HuH-7.5 (cell line): ENCODE measurements at regions not wholly inside any gene's neighbourhood (a gene's known extent, or its start where the extent isn't known, plus 50 kb on each side); places are given as distances from the start of the nearest gene placed in this dataset.
A peak's percentile ranks its signal among the peaks of the same experiment; 100 is the strongest.

ENCODE experiments used
- DNase-seq: peaks from one replicate; pipeline ENCODE4 v3.0.0; 2011; ENCODE audit warnings: low spot score

DNA sequence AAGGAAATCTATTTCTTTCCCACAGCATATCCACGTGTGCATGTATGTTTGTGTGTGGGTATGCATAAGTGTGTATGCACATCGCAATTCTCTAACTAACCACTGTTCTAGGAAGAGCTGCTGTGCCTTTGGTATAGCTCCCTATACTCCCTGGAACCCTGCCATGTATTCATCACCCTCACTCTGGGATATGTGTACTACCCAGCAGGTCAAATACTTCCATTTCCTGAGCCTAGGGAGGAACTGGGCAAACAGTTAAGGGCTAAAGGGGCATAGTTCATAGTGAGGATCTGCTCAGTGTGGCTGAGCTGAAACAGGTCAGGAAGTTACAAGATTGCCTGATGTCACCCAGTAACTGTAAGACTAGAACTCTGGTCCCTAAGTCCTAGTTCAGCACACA is 260.4 kb downstream of the RPLP1 start:
- no peak for DNase-seq

DNA sequence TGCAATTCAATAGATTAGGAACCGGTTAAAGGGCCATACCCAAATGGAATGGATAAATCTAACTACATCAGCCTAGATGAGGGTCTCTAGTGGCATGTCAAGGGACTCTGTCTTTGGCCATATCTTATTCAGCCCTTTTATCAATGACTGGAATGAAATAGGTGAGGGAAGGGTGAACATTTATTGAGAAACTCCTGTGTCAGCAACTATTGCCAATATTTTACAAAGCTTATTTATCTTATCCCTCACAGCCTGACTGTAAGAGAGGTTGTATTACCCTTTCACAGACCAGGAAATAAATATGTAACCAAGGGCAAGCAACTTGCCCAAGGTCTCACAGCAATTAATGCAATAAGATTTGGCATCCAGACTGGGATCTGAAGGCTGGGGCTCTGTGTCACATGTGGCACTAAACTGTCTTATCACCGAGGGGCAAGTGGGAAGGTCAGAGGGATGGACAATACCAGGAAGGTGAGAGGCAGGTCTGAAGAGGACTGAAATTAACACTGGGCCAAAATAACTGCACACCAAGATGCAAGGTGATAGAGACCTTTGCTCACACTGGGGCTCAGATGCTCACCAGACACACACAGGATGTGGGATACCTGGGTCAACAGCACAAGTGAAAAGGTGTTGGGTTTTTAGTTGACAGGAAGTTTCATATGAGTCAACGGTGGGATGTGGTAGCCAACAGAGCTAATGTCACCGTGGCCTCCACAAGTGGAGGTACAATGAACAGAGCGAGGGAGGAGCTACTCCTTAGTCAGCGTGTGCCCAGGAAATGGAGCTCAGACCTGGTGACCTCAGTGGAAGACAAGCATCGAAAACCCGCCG is 261.3 kb downstream of the RPLP1 start:
- DNase-seq = no peak

DNA sequence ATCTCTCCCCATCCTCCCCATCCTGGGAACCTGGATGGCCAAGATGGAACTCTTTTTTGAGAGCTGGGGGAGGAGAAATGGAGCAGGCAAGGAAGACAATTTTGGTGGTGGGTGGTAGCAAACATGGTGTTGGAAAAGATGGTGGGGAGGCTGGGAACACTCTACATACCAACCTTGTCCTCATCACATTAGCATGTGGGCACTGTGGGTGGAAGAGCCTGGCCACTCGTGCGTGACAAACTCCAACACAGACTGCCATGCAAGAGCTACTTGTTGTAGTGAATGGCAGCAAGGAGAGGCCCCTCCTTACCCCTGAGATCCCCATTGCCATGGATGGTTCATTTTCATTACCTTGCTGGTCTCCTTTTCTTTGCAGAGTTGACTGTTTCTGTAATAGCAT is 262.6 kb downstream of the RPLP1 start:
- DNase-seq = no peak

DNA sequence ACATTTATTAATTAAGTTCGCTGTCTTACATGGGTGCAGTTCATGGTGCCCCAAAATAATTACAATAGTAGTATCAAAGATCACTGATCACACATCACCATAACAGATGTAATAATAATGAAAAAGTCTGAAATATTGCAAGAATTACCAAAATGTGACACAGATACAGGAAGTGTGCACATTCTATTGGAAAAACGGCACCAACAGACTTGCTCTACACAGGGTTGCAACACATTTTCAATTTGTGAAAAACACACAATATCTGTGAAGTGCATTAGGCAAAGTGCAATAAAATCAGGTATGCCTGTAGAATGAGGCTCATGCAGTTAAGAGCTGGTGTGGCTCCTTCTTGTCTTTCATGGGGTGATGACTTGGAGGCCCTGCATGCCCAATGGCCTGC is 265.8 kb downstream of the RPLP1 start:
- no peak for DNase-seq

DNA sequence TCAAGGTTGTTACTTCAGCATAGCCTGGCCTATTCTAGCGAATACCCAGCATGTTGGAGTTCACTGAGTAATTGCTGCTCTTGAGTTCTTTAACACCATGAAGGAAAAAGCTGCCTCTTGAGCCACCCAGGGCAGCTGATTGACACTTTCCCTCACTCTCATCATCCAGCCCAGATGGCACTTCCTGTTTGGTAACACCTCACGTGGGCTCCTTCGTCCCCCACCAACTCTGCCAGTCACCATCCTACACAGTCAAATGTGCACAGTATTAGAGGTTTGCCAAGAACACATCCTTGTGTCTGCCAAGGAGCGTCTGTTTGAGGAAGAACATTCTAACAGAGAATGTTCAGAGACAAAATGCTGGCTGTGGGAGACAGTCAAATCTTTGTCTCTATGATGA is 266.3 kb downstream of the RPLP1 start:
- no peak for DNase-seq

DNA sequence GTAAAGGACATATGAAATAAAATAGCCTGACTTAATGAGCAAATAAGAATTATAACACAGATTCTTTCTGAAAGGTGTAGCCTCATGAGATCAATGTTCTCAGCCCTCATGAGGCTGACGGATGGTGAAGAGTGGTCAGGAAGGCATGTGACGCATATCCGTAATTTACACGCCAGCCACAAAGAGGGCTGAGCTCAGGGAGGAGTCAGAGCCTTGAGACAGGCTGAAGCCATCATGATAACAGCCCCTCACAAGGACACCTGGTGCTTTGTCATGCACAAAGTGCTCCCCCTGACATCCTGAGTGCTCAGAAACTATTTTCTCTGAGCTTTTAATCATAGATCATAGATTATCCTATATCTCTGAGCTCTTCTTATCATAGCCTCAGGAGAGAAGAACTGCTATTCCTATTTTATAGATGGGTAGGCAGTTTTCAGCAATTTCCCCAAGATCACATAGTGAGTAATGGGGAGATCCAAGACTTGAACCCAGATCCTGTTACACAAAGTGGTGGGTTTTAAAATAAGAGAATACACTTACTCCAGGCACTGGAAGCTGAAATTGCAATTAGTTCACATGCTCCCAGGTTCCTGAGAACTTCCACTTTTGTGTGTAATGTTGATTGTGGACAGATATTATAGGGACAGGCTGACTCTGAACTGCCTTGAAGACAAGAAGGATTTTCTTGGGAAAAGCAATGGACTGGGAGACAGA is 267.1 kb downstream of the RPLP1 start:
- no peak for DNase-seq

DNA sequence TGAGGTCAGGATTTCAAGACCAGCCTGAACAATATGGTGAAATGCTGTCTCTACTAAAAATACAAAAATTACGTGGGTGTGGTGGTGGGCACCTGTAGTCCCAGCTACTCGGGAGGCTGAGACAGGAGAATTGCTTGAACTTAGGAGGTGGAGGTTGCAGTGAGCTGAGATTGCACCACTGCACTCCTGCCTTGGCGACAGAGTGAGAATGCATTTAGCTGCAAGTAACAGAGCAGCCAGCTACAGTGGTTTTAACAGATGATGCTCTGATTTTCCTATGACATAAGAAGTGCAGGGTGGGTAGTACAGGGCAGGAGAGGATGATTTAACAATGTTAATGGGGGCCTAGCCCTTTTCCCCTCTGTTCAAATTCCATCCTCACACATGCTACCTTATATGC is 267.9 kb downstream of the RPLP1 start:
- no peak for DNase-seq

DNA sequence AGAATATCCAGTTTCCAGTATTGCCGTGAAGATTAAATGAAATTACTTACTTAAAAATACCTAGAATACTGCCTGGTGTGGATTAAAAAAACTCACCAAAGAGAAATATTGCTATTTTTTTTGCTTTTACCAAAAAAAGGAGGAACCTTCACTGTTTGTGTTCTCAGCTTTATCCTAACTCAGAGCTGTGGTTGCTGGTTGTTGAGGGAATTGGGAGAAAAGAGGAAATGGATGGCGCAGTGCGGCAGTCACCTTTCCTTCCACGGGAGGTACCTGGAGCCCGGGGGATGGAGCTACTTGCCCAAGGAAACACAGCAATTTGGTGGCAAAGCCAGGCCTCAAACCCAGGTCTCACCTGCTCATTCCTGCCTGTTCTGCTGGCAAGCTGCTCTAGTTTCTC is 270.3 kb downstream of the RPLP1 start:
- DNase-seq = no peak

DNA sequence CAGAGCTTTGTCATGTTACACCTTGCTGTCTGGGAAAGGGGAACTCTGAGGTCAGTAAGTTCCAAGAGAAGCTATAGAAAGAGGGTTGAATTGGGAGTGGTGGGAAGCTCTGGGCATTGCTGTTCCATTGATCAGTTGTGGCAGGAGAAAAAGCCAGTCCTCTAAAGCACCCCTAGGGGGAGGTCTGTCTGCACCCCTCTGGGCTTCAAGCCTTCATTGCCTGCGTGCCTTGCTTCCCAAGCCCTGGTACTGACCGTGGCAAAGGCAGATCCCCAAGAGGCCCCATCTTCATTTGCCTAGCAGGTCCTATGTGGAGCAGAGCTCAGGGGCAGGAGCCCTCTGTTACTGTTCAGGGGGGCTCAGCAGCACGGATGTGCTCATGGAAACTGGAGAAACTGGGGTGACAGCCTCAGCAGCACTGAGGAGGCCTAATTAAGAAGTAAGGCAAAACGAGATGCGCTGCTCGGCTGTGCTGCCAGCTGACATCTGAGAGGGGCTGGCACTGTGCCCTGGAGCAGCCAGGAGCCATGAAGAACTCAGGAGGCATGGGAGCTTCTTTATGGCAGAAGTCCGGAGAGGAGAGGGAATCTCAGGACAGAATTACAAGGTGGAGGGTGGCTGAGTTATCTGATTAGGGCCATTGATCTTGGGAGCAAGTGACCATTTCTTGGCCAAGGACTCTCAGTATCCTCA is 270.9 kb downstream of the RPLP1 start:
- no peak for DNase-seq

DNA sequence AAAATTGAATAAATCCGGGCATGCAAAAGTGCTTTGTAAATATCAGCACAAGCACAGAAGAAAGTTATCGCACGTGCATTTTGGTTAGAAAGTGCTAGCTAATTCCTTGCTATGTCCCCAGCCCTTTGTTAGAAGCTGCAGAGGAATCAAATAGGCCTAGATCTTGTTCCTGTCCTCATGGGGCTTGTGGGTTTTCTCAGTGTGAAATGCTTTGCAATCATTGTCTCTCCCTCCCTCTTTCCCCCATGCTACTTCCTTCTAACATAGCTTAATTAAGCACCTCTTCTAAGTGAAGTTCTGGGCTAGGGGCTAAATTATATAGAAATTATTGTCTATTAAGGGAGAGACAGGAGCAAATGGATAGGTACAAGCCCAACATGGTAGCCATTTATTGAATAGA is 271.7 kb downstream of the RPLP1 start:
- no peak for DNase-seq

DNA sequence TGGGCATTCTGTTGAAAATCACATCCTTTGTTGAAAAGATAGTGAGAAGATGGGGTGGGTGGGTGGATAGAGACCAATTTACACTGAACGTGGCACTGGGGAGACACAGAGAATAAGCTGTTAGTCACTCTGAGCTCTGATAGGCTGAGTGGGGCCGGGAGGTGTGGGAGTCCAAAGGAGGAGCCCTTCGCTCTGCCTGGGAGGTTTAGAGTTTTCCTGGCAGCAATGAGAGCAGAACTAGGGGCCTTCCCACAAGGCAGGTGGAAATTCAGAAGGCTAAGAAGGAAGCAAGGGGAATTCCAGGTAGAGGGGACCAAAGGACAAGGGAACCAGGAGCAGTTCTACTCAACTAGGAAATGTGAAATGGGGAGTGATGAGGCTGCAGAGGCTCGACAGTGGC is 272.7 kb downstream of the RPLP1 start:
- no peak for DNase-seq

DNA sequence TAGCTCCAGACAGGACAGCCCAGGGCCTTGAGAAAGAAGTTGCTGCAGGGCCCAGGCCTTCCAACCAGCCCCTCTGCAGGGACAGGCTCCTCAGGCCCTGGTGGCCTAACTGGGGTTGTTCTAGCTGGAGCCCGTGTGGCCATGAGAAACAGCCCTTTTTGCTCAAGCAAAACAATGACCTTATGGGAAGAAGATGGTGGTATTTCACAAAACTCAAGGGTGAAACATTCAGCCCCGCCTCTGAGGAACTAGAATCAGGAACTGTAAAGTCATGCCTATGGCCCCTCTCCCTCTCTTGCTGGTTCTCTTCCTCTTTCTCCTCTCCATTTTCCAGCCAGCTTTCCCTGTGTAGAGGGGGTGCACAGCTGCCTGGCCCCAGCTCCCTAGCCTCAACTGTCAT is 273.3 kb downstream of the RPLP1 start:
- no peak for DNase-seq

DNA sequence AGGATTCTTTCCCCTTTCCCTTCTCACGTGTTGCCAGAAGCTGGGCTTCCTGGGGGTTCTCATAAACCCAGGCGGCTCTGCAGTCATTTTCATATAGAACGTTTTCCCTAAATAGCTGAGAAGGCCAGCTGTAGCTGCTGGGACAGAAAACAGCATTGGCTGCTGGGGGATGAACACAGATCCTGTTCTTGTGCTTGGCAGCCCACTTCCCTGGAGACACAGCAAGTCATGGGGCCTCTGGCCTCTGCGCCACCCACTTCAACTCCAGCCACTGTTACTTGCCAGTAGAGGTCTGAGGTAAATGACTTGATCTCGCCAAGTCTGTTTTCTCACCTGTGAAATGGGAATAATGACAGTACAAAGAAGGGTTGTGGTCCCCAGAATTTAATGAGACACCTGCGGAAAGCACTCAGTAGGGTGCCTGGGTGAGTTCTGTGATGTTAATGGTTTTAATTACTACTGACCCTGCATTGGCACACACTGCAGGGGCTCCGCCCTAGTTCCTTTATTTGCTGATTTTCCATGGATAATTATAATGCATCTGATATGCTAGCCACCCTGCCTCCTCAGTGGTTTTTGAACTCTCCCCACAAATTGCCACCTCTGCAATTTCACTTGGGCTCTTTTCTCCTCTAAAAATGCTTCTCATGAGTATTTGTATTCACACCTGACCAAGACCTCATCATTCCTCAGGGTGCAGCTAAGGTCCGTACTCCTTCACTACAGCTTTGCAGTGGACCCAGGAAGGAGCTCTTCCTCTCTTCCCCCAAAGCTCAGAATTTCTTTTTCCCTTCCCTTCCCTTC is 274.7 kb downstream of the RPLP1 start:
- DNase-seq = no peak

DNA sequence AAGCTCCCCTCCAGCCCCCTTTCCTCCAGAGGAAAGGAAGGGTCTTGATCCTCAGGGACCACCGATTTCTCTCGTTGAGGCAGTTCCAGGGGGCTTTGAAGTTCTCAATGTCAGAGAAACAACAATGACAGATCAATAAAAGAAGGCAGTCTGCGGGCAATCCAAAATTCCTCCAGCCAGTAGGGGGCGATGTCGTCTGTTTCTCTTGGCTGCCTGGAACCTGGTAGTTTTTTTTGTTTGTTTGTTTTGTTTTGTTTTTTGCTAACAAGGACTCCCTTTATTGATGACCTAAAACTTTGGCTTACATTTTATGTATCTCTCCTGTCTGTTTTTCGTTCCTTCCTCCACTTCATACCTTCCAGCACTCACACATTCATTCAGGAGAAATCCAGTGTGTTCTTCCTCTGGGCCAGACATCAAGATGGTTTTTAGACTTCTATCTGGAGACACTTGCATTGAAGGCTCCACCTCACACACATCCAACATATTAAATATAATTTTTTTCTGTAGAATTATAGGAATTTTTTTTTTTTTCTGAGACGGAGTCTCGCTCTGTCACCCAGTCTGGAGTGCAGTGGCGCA is 276.6 kb downstream of the RPLP1 start:
- peak; percentile 39 for DNase-seq

DNA sequence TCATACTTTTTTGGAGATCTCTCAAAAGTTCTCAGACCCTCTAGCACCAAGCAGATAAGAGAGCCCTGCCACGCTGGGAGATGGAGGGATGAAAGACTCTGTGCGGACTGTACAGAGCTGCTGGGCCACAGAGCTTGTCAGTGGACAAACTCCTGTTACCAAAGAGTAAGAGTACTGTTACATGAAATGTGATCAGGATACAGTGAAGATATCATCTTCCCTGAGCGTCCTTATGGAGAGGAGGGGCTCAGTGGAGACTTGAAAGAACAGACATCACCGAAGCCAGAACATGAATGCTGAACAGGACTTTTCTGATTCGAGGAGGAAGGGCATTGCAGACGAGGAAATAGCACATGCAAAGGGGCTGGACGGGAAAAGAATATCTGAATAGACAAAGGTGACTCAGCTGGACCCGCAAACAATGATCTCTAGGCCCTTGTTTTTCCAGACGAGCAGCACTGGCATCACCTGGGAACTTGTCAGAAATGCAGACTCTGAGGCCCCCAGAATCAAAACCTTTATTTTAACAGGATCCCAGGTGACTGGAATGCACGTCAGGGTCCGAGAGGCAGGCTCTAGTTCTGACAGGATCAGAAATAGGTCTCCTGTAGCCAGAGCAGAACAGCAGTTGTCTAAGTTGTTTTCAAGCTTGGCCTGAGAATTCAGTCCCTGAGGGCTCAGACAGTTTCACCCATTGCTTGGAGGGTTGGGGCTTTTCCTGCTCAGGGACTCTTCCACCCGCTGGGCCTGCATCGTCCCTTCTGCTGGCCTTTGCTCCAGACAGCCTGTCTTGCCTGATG is 277.9 kb downstream of the RPLP1 start:
- DNase-seq = no peak

DNA sequence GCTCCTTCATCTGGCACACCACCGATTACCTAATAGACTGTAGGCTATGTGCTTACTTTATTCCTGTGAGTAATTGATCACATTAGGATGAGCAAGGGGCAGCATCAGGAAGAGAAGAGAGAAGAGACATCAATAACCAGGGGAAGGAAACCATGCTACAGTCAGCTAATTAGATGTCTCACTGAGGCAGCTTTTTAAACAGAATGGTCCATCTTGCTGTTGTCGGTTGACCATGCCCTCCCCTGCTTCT is 278.4 kb downstream of the RPLP1 start:
- DNase-seq = no peak

DNA sequence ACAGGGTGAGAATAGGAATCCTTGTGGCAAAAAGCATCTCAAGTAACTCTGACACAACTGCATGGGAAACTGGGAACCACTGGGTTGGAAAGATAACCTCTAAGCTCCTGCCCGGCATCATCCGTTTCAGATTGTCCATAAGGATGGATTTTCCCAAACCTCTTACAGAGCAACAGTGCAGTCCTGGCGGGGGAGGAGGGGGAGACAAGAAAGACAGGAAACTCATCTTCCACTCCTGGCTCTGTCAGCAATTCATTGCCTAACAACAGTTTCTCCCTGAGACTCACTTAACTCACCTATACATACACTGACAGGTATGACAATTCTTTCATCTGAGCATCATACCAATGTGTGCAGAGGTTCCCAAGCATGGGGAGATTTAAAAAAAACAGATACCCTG is 279.0 kb downstream of the RPLP1 start:
- no peak for DNase-seq

DNA sequence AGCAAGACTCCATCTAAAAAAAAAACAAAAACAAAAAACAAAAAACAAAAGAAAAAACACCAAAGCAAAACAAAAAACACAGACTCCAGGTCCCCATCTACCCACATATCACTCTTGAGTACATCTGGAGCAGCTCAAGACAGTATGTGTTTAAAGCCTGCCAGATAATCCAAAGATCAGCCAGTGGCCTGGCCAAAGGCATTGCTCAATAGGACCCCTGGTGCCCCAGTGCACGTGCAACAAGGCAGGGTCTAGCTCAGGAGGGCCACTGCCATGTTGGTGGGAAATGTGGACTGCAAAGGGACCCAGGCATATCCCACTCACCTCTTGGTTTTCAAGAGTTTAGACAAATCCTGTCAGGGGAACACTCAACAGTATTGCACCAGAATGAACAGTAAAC is 279.5 kb downstream of the RPLP1 start:
- no peak for DNase-seq

DNA sequence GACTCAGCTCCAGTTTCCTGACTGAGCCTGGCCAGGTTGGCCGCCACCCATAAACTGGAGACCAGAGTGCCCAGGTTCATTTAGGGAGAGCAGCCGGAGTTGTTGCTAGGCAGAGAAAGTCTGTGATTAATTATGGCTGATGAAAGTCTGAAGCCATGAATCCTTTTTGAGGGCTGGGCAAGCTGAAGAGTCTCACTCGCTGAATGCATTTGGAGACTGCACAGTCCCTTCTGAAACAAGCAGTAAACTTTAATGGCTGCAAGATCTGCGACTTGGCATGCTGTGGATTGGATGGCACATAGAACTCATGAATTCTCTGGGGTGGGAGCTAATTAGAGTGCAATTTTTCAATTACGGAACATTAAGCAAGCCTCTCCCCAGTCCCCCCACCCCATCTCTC is 282.1 kb downstream of the RPLP1 start:
- DNase-seq = no peak

DNA sequence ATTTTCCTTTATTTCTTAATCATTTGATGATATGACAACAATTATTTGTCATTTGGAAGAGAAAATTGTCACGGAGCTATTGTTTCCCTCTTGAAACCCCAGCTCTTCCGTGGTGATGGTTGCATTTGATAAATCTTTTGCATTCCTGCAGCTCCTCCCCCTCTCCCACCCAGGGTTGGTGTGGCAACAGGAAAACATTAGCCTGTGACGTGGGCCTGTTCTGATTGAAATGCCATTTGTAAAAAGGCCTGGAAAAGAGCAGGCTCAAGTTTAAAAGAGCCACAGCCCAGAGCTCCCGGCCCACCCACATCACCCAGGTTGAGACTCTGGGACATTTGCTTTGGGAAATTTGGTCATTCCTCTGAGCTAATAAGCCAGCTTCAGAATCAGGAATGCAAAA is 282.5 kb downstream of the RPLP1 start:
- no peak for DNase-seq

DNA sequence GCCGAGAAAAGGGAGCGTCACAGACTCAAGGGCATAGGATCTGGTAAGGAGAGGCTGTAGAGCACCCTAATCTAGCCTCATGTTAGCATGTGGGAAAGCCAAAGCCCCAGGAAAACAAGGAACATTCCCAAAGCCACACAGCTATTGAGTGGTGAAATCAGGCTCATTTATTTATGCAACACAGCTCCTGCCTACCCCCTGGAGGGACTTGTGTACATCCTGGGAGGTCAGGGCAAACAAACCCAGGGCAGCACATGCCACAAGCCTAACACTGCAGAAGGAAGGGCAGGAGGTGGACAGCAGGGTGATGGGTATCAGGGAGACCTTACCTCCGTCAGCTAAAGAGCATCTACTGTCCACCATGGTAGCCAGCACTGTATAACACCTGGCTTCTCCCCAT is 283.5 kb downstream of the RPLP1 start:
- DNase-seq = no peak
